NCI-H128 (cell line): ENCODE measurements at regions not wholly inside any gene's neighbourhood (a gene's known extent, or its start where the extent isn't known, plus 50 kb on each side); places are given as distances from the start of the nearest gene placed in this dataset.
"Not testable (repeated sequence)": the region's sequence is repeated elsewhere in the genome, so short reads cannot be mapped to it uniquely, and the experiment has no call there.

ENCODE experiments used
- DNase-seq: peaks from one replicate; lab custom pipeline; 2025; ENCODE audit not compliant: unreplicated experiment; lab: John Stamatoyannopoulos, UW

GRCh38 chr1:187504779-187505178 is 676.0 kb downstream of the PLA2G4A start:
- DNase-seq = no peak

- DNase-seq = peak; percentile 57
These were observed 680.3 kb downstream of the PLA2G4A start for GRCh38 chr1:187509091-187509490.

GRCh38 chr1:187513190-187513589 is 684.4 kb downstream of the PLA2G4A start:
- DNase-seq = no peak

- DNase-seq = no peak
These were observed 685.4 kb downstream of the PLA2G4A start for GRCh38 chr1:187514110-187514509.

- no peak for DNase-seq
These were observed 688.1 kb downstream of the PLA2G4A start for GRCh38 chr1:187516874-187517273.

GRCh38 chr1:187517546-187517945 is 688.8 kb downstream of the PLA2G4A start:
- DNase-seq = no peak

GRCh38 chr1:187527346-187527745 is 698.6 kb downstream of the PLA2G4A start:
- DNase-seq = no peak

- DNase-seq = no peak
These were observed 709.2 kb downstream of the PLA2G4A start for GRCh38 chr1:187537936-187538335.

- no peak for DNase-seq
These were observed 720.8 kb downstream of the PLA2G4A start for GRCh38 chr1:187549540-187549939.

- DNase-seq = no peak
These were observed 722.3 kb downstream of the PLA2G4A start for GRCh38 chr1:187551061-187551460.

GRCh38 chr1:187563191-187563590 is 734.4 kb downstream of the PLA2G4A start:
- DNase-seq = no peak

- no peak for DNase-seq
These were observed 737.6 kb downstream of the PLA2G4A start for GRCh38 chr1:187566354-187566753.

GRCh38 chr1:187568067-187568466 is 739.3 kb downstream of the PLA2G4A start:
- no peak for DNase-seq

- no peak for DNase-seq
These were observed 741.4 kb downstream of the PLA2G4A start for GRCh38 chr1:187570166-187570565.

- DNase-seq = no peak
These were observed 748.9 kb downstream of the PLA2G4A start for GRCh38 chr1:187577610-187578009.

- DNase-seq = no peak
These were observed 760.2 kb downstream of the PLA2G4A start for GRCh38 chr1:187588917-187589316.

GRCh38 chr1:187605736-187606135 is 777.0 kb downstream of the PLA2G4A start:
- DNase-seq = no peak

- not testable (repeated sequence) for DNase-seq
These were observed 787.3 kb downstream of the PLA2G4A start for GRCh38 chr1:187615853-187616735.

- not testable (repeated sequence) for DNase-seq
These were observed 788.1 kb downstream of the PLA2G4A start for GRCh38 chr1:187616830-187617229.

GRCh38 chr1:187617776-187618175 is 789.0 kb downstream of the PLA2G4A start:
- DNase-seq = no peak

- no peak for DNase-seq
These were observed 790.4 kb downstream of the PLA2G4A start for GRCh38 chr1:187619175-187619574.

GRCh38 chr1:187621951-187622350 is 793.2 kb downstream of the PLA2G4A start:
- no peak for DNase-seq

GRCh38 chr1:187622545-187622944 is 793.8 kb downstream of the PLA2G4A start:
- DNase-seq = no peak
